HCT116 (cell line): ENCODE measurements at regions not wholly inside any gene's neighbourhood (a gene's known extent, or its start where the extent isn't known, plus 50 kb on each side); places are given as distances from the start of the nearest gene placed in this dataset.

ENCODE experiments used
- CEBPB ChIP-seq: IDR thresholded peaks from 2 replicates; pipeline ENCODE4 v1.6.1; 2012; ENCODE audit warnings: low read depth
- CTCF ChIP-seq, 3 experiments: fragments of 200-600 bp in 1 of 3; sonication (generic) in 1 of 3; IDR thresholded peaks in 2 of 3; conservative IDR thresholded peaks in 1 of 3; 2 replicates each; pipeline ENCODE4 v1.5.1; 2012 to 2017; ENCODE audit warnings: low read depth in 2 of 3, low read length in 2 of 3, antibody characterized with exemption in 1 of 3, borderline replicate concordance in 1 of 3, control low read depth in 1 of 3, mild to moderate bottlenecking in 1 of 3, mixed read lengths in 1 of 3, mixed run types in 1 of 3, moderate library complexity in 1 of 3; ENCODE audit not compliant: insufficient read depth in 1 of 3
- EGR1 ChIP-seq: IDR thresholded peaks from 2 replicates; pipeline ENCODE4 v1.6.1; 2012; ENCODE audit warnings: low read depth
- EZH2 ChIP-seq: fragments of 200-600 bp; sonication (generic); IDR thresholded peaks from 2 replicates; pipeline ENCODE4 v1.6.1; 2017; ENCODE audit warnings: antibody characterized with exemption, mixed run types
- JUND ChIP-seq: IDR thresholded peaks from 2 replicates; pipeline ENCODE4 v1.6.1; 2012
- MAX ChIP-seq: IDR thresholded peaks from 2 replicates; pipeline ENCODE4 v1.6.1; 2012
- POLR2A ChIP-seq: IDR thresholded peaks from 2 replicates; pipeline ENCODE4 v1.7.0; 2011; ENCODE audit warnings: borderline replicate concordance; ENCODE audit not compliant: insufficient read depth, insufficient read length; ENCODE audit errors: extremely low read depth
- RAD21 ChIP-seq: IDR thresholded peaks from 2 replicates; pipeline ENCODE4 v1.6.1; 2012; ENCODE audit warnings: low read depth, mild to moderate bottlenecking
- SRF ChIP-seq: IDR thresholded peaks from 2 replicates; pipeline ENCODE4 v1.6.1; 2012; ENCODE audit warnings: low read depth
- ZFX ChIP-seq: fragments of 450-650 bp; IDR thresholded peaks from 2 replicates; pipeline ENCODE4 v1.6.1; 2017
- ZNF274 ChIP-seq: fragments of 200-500 bp; sonication (Bioruptor generic); IDR thresholded peaks from 2 replicates; pipeline ENCODE4 v1.6.1; 2014; ENCODE audit warnings: mild to moderate bottlenecking, low read depth, low read length, inconsistent platforms
- TF ChIP-seq, protein P1 (sequence below): IDR thresholded peaks from 2 replicates; pipeline ENCODE4 v1.6.1; 2012
- TF ChIP-seq, protein P2 (sequence below): IDR thresholded peaks from 2 replicates; pipeline ENCODE4 v1.6.1; 2012; ENCODE audit warnings: low read depth

DNA sequence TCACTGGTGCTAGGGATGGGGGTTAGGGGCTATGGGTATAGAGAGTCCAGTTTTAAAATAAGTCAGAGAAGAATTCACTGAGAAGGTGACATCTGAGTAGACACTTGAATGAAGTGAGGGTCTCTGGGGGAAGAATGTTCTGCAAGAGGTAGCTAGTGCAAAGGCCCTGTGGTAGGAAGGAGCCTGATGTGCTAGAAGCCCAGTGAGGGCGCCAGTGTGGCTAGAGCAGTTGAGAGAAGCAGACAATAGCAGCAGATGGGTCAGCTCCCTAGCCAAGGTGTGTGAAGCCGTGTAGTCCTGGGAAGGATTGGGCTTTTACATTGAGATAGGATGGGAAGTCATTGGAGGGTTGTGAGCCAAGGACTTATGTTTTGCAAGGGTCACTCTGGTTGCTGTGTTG is 105.8 kb upstream of the PELI1 start:
- TF ChIP-seq CTCF (IDR thresholded peaks at IDR 0.05 in 2 of 3, conservative IDR thresholded peaks at IDR 0.05 in 1 of 3; ENCODE audit: borderline replicate concordance in 1 of 3, insufficient read depth in 1 of 3, low read depth in 2 of 3, low read length in 2 of 3) (no peak), POLR2A (no peak), ZFX (no peak), EZH2 (no peak), CEBPB (no peak), RAD21 (no peak), EGR1 (no peak), SRF (no peak), JUND (no peak), ZNF274 (no peak), MAX (no peak)
- TF ChIP-seq, protein P1, sequence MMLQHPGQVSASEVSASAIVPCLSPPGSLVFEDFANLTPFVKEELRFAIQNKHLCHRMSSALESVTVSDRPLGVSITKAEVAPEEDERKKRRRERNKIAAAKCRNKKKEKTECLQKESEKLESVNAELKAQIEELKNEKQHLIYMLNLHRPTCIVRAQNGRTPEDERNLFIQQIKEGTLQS, result no peak
- TF ChIP-seq, protein P2, sequence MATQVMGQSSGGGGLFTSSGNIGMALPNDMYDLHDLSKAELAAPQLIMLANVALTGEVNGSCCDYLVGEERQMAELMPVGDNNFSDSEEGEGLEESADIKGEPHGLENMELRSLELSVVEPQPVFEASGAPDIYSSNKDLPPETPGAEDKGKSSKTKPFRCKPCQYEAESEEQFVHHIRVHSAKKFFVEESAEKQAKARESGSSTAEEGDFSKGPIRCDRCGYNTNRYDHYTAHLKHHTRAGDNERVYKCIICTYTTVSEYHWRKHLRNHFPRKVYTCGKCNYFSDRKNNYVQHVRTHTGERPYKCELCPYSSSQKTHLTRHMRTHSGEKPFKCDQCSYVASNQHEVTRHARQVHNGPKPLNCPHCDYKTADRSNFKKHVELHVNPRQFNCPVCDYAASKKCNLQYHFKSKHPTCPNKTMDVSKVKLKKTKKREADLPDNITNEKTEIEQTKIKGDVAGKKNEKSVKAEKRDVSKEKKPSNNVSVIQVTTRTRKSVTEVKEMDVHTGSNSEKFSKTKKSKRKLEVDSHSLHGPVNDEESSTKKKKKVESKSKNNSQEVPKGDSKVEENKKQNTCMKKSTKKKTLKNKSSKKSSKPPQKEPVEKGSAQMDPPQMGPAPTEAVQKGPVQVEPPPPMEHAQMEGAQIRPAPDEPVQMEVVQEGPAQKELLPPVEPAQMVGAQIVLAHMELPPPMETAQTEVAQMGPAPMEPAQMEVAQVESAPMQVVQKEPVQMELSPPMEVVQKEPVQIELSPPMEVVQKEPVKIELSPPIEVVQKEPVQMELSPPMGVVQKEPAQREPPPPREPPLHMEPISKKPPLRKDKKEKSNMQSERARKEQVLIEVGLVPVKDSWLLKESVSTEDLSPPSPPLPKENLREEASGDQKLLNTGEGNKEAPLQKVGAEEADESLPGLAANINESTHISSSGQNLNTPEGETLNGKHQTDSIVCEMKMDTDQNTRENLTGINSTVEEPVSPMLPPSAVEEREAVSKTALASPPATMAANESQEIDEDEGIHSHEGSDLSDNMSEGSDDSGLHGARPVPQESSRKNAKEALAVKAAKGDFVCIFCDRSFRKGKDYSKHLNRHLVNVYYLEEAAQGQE, result no peak
